ENCODE measurements at regions not wholly inside any gene's neighbourhood (a gene's known extent, or its start where the extent isn't known, plus 50 kb on each side); places are given as distances from the start of the nearest gene placed in this dataset.

GRCh38 chr19:31545777-31546176, 196.5 kb upstream of the TSHZ3 start:
- TF ChIP-seq CREB1 (IDR thresholded peaks at IDR 0.05; ENCODE audit: low read depth) = no peak
- TF ChIP-seq YY1 (IDR thresholded peaks at IDR 0.05; ENCODE audit: low read depth) = no peak
- TF ChIP-seq EGR1 (IDR thresholded peaks at IDR 0.05) = no peak
- TF ChIP-seq CEBPB (IDR thresholded peaks at IDR 0.05) = no peak
- no peak for TF ChIP-seq NFIC (IDR thresholded peaks at IDR 0.05)
- no peak for TF ChIP-seq ZBTB7A (IDR thresholded peaks at IDR 0.05; ENCODE audit: low read depth)
- TF ChIP-seq EP300 (IDR thresholded peaks at IDR 0.05; ENCODE audit: borderline replicate concordance) = no peak
- no peak for TF ChIP-seq MAX (IDR thresholded peaks at IDR 0.05)
- TF ChIP-seq TAF1 (IDR thresholded peaks at IDR 0.05; ENCODE audit: low read depth) = no peak
- TF ChIP-seq REST (IDR thresholded peaks at IDR 0.05; ENCODE audit: low read depth) = no peak
- TF ChIP-seq RAD21 (IDR thresholded peaks at IDR 0.05; ENCODE audit: low read depth) = no peak
- no peak for TF ChIP-seq TEAD4 (IDR thresholded peaks at IDR 0.05)
- no peak for TF ChIP-seq TCF12 (IDR thresholded peaks at IDR 0.05; ENCODE audit: low read depth)
- TF ChIP-seq FOXM1 (IDR thresholded peaks at IDR 0.05; ENCODE audit: borderline replicate concordance, low read depth) = no peak
- TF ChIP-seq USF1 (IDR thresholded peaks at IDR 0.05) = no peak

DNA sequence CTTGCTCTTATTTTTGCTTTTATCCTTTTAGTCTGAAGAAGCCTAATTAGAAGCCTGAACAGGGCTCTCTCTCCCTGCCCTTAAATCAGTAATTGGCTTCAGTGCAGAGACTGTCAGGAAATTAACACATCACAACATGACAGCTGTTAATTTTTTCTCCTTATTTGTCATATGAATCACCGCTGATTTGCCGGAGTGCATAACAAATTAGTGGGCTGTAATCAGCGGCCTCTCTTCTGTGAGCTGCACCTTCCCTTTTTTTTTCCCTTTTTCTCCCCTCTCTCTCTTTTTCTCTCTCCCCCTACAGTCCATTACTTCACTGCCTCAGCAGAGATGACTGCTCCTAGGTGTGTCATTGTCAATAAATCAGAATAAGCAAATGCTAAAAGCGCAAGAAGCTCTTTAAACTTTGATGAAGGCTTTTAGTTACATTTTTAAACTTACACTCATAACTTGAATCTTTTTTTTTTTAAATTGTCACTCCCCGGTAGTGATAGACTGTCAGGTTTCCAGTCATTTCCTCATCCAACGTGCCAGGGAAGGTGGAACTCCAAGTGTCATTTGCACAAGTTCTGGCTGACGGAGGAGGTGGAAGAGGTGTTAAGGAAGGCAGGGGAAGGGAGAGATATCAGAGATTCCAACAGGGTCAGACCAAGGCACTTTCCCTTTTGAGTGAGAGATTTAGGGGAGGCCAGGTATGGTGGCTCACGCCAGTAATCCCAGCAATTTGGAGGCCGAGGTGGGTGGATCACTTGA, 197.1 kb upstream of the TSHZ3 start:
- TF ChIP-seq RAD21 (IDR thresholded peaks at IDR 0.05; ENCODE audit: low read depth) (no peak), EP300 (IDR thresholded peaks at IDR 0.05; ENCODE audit: borderline replicate concordance) (no peak), EGR1 (IDR thresholded peaks at IDR 0.05) (no peak), YY1 (IDR thresholded peaks at IDR 0.05; ENCODE audit: low read depth) (no peak), TAF1 (IDR thresholded peaks at IDR 0.05; ENCODE audit: low read depth) (no peak), REST (IDR thresholded peaks at IDR 0.05; ENCODE audit: low read depth) (no peak)

DNA sequence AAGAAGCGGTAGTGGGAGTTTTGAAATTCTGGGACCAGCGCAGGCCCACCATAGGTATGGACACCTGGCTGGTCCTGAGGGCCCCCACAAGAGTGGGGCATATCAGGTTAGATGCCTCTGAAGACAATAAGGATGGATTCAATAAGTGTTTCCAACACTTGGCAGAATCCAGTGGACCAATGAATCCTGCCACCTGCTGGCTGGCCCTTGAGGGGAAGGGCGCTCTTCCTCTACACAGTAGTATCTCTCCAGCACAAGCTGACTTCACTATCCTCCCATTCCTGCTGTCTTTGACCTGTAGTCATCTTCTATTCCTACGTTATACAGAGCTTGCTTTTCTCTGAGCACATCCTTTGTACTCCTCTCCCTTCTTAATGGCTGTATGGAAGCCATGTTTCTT, 199.7 kb upstream of the TSHZ3 start:
- no peak for TF ChIP-seq EGR1 (IDR thresholded peaks at IDR 0.05)
- TF ChIP-seq FOXM1 (IDR thresholded peaks at IDR 0.05; ENCODE audit: borderline replicate concordance, low read depth) = no peak
- TF ChIP-seq USF1 (IDR thresholded peaks at IDR 0.05) = no peak
- no peak for TF ChIP-seq CREB1 (IDR thresholded peaks at IDR 0.05; ENCODE audit: low read depth)
- no peak for TF ChIP-seq CEBPB (IDR thresholded peaks at IDR 0.05)
- no peak for TF ChIP-seq MAX (IDR thresholded peaks at IDR 0.05)
- no peak for TF ChIP-seq TEAD4 (IDR thresholded peaks at IDR 0.05)
- no peak for TF ChIP-seq TCF12 (IDR thresholded peaks at IDR 0.05; ENCODE audit: low read depth)
- TF ChIP-seq TAF1 (IDR thresholded peaks at IDR 0.05; ENCODE audit: low read depth) = no peak
- TF ChIP-seq EP300 (IDR thresholded peaks at IDR 0.05; ENCODE audit: borderline replicate concordance) = no peak
- no peak for TF ChIP-seq RAD21 (IDR thresholded peaks at IDR 0.05; ENCODE audit: low read depth)
- no peak for TF ChIP-seq NFIC (IDR thresholded peaks at IDR 0.05)
- TF ChIP-seq ZBTB7A (IDR thresholded peaks at IDR 0.05; ENCODE audit: low read depth) = no peak
- TF ChIP-seq YY1 (IDR thresholded peaks at IDR 0.05; ENCODE audit: low read depth) = no peak
- no peak for TF ChIP-seq REST (IDR thresholded peaks at IDR 0.05; ENCODE audit: low read depth)

DNA sequence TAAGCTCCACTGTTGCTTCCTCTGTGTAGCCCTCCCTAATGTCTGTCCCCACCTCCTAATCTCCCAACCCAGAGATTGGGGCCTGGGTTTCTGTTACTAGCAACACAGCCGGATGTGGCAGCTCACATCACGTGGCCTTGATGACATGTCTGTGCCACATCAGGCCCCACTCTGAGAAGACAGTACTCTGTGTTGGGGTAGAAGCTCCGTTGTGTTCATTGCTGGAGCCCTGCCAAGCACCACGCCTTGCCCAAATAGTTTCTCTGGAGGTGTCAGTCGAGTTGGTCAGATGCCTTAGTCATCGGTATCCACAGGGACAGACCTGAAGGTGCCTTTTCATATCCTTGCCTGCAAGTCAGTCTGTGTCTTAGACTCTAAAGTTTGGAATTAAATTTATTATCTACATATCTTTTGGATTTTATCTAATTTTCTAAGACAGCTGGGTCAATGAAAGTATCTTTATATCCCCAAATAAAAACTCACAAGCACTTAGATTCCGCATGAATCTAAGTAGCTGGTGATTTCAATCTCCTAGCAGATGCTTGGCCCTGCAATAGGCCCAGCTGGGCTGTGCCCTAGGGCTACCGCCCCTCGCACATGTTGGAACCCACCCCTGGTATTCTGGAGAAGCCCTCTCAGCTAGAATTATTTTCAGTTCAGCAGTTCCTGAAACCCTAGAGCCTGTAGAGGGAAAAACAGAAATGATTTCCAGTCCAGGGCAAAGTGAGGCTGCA, 204.0 kb upstream of the TSHZ3 start:
- TF ChIP-seq USF1 (IDR thresholded peaks at IDR 0.05) (no peak), NFIC (IDR thresholded peaks at IDR 0.05) (no peak), TAF1 (IDR thresholded peaks at IDR 0.05; ENCODE audit: low read depth) (no peak), EP300 (IDR thresholded peaks at IDR 0.05; ENCODE audit: borderline replicate concordance) (no peak), CREB1 (IDR thresholded peaks at IDR 0.05; ENCODE audit: low read depth) (no peak), TEAD4 (IDR thresholded peaks at IDR 0.05) (no peak), YY1 (IDR thresholded peaks at IDR 0.05; ENCODE audit: low read depth) (no peak), REST (IDR thresholded peaks at IDR 0.05; ENCODE audit: low read depth) (no peak), TCF12 (IDR thresholded peaks at IDR 0.05; ENCODE audit: low read depth) (no peak), CEBPB (IDR thresholded peaks at IDR 0.05) (no peak), EGR1 (IDR thresholded peaks at IDR 0.05) (no peak), MAX (IDR thresholded peaks at IDR 0.05) (no peak), RAD21 (IDR thresholded peaks at IDR 0.05; ENCODE audit: low read depth) (no peak), ZBTB7A (IDR thresholded peaks at IDR 0.05; ENCODE audit: low read depth) (no peak)

Data from Ishikawa (cell line).